Astrocyte of the spinal cord (primary cell): ENCODE measurements at regions not wholly inside any gene's neighbourhood (a gene's known extent, or its start where the extent isn't known, plus 50 kb on each side); places are given as distances from the start of the nearest gene placed in this dataset.

Experiments used
- DNase-seq: peaks from one replicate; pipeline ENCODE4 v3.0.0; 2011; ENCODE audit warnings: low read depth, low spot score
- H3K4me3 ChIP-seq: 2 replicates; pipeline ENCODE4 v1.5.1; 2011; ENCODE audit warnings: low read depth, mild to moderate bottlenecking, low read length, moderate library complexity
- in situ Hi-C: cut with HindIII; loops from 2 replicates; pipeline ENCODE4 v1.10.0; 2017; ENCODE audit warnings: low sequenced_read_pairs
- TF ChIP-seq, protein P1 (sequence below): IDR thresholded peaks from 2 replicates; pipeline ENCODE4 v1.5.1; 2012; ENCODE audit warnings: low read depth, mild to moderate bottlenecking, low read length, inconsistent platforms

DNA sequence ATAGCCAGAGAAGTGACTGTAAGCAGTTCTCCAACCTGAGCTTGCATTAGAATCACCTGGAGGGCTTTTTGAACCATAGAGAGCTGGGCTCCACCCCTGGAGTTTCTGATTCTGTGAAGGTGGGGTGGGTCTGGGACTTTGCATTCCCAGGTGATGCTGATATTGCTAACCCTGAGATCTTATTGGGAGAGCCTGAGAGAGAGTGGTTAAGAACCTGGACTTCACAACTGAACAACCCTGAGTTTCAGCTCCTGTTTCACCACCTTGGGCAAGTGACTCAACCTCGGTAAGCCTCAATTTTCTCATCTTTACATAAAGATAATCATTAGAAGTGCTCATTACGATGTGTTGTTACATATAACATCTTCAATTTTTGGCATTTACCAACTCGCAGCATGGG is 498.6 kb downstream of the EBF1 start:
- DNase-seq: no peak
- TF ChIP-seq, protein P1, sequence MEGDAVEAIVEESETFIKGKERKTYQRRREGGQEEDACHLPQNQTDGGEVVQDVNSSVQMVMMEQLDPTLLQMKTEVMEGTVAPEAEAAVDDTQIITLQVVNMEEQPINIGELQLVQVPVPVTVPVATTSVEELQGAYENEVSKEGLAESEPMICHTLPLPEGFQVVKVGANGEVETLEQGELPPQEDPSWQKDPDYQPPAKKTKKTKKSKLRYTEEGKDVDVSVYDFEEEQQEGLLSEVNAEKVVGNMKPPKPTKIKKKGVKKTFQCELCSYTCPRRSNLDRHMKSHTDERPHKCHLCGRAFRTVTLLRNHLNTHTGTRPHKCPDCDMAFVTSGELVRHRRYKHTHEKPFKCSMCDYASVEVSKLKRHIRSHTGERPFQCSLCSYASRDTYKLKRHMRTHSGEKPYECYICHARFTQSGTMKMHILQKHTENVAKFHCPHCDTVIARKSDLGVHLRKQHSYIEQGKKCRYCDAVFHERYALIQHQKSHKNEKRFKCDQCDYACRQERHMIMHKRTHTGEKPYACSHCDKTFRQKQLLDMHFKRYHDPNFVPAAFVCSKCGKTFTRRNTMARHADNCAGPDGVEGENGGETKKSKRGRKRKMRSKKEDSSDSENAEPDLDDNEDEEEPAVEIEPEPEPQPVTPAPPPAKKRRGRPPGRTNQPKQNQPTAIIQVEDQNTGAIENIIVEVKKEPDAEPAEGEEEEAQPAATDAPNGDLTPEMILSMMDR: no peak
- in situ Hi-C loops: no loop called here
- H3K4me3 ChIP-seq: no peak overlapping the region

DNA sequence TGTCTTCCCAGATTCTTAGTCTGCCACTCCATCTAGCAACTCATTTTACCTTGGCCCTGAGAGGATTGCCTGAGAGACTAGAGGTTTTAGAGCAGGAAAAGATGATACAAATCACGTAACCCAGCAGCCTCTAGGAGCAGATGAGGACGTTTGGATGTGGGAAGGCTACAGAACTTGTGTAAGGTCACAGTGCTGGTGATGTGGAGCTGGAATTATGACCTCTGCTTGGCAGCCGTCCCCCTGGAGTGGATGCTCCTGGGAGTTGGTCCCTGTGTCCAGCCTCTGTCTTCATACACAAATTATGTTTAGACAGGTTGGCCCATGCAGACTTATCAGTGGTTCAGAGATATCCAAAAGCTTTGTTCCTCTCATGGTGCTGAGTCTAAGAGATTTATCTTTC is 499.0 kb downstream of the EBF1 start:
- in situ Hi-C loops: no loop called here
- H3K4me3 ChIP-seq: no peak overlapping the region
- TF ChIP-seq, protein P1: no peak
- no peak for DNase-seq

DNA sequence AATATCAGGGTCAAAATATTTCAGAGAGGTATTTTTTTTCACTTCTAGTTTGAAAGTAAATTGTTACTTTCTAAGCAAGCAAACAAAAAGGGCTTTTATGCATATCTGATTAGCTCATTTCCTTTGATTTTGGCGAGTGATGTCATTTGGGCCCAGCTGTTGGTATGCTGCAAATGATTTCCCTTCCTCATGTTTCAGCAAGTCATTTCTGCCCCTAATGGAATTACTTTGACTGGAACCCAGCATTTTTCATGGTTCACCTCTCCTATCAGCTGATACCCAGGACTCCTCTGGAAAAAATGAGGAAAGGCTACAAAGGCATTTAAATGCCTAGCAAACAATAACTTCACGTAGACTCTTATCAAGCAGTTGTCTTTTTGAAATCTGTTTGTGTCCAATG is 500.6 kb downstream of the EBF1 start:
- TF ChIP-seq, protein P1: no peak
- in situ Hi-C loops: no loop called here
- no peak overlapping the region for H3K4me3 ChIP-seq
- no peak for DNase-seq

DNA sequence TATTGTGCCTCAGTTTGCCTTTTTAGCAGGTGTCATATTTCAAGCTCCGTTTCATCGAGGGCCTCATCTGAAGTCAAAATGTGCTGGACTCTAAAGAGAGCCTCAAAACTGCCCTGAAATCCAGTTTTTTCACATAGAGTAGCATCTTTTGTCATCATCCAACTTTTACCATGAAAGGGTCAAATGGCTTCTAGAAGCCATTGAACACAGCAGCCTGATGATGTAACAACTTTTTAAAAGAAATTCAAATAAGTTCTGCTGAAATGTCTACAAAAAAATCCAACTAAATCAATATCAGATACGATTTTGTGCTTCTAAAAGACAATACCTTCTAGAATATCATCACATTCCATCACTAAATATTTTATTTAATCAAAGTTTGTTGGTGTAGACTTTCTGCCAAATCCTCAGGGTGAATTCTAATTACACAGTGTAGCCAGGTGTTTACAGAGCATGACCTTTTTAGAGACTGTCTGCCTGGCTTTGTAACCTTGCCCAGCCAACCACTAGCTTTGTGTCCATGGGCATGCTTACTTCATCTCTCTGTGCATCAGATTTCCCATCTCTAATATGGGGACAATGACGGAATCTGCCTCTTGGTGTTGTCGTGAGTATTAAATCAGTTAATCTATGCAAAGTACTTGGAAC is 505.0 kb downstream of the EBF1 start:
- in situ Hi-C loops: no loop called here
- DNase-seq: no peak
- no peak overlapping the region for H3K4me3 ChIP-seq
- TF ChIP-seq, protein P1: no peak

DNA sequence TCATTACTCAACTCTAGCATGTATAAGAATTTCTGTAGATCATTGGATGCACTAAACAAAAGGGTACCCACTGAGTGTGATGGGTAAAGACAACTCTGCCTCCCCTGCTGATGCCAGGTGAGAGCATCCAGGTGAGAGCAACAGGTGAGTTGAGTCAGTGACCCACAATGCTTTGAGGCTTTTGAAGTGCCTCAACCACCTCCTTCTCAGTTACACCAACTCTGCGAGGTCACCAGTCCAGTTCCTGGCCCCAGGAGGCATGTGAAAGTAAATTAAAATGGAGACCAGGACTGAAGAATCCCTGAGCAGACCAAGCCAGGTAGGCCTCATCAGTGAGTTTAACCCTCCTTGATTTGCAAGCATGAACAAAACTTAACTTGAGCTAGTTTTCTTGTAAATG is 505.8 kb downstream of the EBF1 start:
- TF ChIP-seq, protein P1: no peak
- no peak overlapping the region for H3K4me3 ChIP-seq
- DNase-seq: no peak
- in situ Hi-C loops: no loop called here

DNA sequence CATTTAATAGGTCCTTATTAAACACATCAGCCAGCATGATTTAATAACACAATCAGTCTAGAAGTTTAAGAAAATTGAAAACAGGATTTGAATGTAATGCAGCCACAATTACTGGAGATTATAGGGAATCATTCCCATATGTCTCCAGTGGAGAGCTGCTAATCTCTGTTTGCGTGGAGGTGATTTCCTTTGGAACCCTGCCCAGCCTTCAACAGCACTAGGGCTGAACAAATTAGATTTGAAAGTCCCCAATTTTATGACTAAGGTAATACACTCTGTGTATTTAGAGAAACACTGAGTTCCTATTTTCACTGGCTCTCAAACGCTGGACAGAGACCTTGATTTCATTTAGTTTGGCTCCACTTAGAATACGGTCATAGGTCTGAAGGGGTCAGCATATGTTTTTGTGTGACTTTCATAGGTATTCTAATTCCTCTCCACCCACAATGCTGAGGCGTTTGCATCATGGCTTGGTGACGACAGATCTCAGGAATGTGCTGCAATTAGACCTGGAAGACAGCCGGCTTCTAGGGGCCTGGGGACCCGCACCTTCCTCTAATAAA is 508.3 kb downstream of the EBF1 start:
- TF ChIP-seq, protein P1: no peak
- peak; percentile 34 for DNase-seq
- in situ Hi-C loops: no loop called here
- H3K4me3 ChIP-seq: no peak overlapping the region
